Stimulated activated CD4-positive, alpha-beta T cell treated with anti-CD3 and anti-CD28 coated beads, Interleukin-1b, Interleukin-23, amount 100 ng/mL, for 1 hour (primary cell): ENCODE measurements at regions not wholly inside any gene's neighbourhood (a gene's known extent, or its start where the extent isn't known, plus 50 kb on each side); places are given as distances from the start of the nearest gene placed in this dataset.

Experiments
- DNase-seq, 2 donors: peaks; one replicate each; pipeline ENCODE4 v3.0.0-alpha.2; 2020; ENCODE audit warnings: low read depth in 2 of 2

DNA sequence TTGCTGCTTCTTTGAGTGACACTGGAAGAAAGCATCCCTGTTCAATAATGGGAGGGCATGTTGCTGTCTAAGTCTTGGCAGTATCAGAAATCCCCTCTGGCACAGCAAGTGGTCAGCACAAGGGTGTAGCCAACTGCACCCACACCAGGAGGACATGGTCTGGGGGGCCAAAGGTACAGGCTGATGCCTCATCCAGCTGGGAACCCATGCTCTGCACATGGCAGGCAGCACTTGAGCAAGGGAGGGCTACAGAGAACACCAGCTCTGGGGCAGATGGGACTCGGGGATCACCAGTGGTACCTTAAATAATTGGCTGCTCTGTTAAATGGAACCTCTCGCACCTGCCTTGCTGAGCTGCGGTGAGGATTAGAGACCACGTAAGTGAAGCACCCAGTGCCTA lies 265.2 kb downstream of the SYK start:
- DNase-seq: no peak

DNA sequence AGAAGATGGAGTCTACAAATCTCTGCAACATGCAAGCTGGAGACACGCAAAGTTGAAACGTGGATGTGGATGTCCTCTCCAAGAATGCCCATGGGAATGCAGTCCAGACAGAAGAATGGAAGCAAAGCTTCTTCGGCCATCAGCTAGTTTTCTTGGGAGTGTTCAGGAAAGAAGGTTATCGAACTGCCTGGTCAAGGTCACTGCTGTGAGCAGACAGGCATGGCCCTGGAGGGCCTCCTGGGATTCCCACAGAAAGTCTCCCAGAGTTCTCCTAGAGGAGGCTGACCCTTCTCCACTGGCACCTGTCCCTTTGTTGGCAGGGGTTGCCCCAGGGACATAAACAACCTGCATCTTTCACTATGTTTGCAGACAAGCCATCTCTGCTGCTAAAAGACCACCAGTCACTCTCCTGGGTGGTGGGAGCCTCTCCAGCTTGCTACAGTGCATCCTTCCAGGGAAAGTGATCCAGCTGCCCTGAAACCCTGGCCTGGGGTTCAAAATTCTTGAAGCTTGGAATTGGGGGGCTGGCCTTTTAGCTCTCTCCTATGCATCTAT lies 265.8 kb downstream of the SYK start:
- no peak for DNase-seq

DNA sequence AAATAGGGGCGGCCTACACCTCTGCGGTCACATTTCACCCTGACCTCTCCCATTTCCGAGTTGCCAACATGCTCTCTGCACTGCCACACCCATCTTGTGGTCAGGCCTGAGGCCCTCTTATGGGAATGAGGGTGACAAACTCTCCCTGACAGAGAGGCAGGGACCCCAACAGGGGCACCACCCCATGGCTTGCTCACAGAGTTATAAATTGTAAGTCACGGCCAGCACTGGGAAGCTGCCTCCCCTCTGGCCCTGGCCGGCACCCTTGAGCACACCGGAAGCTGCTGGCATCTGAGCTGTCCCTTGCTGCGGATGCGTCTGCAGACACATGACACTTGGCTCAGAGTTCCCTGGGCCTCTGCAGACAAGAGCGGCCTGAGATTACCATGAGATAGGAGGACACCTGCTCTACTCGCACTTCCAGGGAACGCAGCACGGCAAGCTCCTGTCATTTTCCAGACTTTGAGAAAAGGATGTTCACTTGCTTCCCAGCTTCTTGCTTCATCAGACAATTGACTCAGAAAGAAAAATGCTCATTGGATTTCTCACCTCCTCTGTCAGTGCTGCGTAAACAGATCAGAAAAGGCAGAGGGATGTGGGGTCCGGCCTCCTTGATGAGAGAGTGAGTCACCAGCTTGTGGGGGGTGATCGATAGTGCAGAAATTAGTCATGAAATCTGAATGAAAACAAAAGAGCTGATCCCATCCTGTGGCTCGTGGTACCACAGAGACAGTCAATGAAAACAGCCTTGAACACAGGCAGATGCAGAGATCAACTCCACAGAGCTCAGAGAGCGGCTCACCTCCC lies 269.8 kb downstream of the SYK start:
- peak in 1 of 2 donors; percentile 15 for DNase-seq

DNA sequence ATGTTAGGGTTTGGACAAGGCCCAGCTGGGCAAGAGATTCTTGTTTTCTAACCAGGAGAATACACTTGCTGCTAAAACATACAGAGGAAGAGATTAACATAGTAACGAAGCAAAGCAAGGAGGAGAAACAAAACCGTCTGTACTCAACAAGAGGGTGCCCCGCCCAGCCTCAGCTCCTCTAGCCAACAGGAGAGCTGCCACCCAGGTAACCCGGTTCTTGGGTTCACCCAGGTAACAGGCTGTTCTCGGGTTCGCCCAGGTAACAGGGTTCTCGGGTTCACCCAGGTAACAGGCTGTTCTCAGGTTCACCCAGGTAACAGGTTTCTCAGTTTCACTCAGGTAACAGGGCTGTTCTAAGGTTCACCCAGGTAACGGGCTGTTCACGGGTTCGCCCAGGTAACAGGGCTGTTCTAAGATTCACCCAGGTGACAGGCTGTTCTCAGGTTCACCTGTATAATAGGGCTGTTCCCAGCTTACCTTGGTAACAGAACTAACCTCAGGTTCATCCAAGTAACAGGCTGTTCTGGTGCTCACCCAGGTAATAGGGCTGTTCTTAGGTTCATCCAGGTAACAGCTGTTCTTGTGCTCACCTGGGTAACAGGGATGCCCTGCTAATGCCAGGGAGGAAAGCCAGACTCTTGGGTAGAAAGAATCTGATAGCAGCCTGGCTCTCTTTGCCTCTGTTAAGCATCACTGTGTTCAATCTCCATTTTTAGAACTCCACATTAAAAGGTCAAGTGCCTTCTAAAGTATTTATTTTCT lies 271.6 kb downstream of the SYK start:
- DNase-seq: no peak

DNA sequence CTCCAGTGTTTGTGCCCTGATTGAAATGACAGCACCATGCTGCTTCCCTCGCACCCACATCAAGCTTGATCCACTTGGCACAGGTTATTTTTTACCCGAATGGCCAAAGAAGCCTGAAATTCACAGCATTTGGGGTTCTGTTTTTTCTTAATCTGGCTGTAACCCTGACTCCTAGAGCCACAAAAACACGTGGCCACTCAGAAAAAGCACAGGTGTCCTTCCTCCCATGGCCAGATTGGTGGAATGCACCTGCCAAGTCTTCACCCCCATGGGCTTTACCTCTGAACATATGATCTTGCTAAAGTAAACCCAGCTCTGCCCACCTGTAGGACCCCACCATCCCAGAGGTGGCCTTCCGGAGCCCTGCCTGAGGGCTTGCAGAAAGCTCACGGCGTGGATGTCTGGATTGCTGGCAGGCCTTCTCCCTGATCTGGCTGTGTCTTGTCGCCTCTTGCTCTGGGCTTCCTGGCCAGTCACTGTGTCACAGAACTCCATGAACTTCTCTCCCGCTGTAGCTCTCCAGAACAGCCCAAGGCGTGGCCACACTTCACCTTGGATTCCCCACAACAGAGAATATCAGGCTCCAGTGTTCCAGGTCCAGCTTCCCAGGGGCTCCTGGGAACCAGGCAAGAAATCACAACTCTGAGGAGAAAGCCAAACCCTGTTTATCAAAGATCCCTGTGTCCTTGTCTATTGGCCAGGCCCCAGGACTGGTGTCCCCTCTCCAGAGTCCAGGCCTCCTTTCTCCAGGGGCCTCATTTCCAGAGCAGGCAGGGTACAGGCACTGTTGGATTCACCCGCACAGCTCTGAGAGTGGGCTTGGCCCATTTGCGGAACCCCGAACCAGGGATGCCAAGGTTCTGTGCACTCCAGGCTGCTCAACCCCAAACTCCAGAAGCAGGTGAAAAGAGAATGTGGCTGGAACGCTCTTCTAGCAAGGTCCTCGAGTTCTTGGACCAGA lies 272.5 kb downstream of the SYK start:
- no peak for DNase-seq

DNA sequence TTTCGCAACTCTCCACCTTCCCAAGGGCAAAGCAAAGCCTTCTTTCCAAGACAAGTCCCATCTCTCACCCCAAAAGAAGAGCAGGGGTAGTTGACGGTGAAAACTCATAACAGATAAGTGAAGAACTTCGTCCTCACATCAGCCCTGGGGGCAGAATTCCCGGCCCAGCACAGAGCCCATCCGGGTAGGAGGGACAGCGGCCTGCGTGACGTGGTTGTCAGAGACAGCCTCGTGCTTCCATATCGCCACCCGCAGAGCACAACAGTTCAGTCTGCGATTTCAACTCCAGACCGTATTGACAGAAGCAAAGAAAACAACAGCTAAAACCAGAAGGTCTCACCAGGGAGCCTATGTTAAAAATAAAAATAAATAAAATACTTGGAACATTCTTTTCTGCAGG lies 273.2 kb downstream of the SYK start:
- no peak for DNase-seq

DNA sequence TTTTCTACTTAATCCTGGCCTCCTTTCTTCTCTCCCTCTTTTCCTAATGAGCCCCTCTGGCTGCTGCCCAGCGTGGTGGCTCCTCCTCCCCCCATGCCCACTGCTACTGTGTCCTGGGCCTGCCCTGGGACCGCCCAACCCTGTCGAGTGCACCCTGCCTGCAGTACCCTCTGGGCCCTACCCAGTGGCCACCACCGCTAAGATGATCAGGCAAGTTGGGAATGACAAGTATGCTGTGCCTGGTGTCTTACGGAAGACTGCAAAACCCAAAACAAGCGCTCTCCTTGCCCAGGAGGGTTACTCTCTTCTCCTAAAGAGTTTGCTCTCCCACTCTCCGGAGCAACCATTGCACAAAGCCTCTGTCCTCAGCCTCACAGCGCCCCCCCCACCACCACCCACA lies 273.7 kb downstream of the SYK start:
- DNase-seq: no peak

DNA sequence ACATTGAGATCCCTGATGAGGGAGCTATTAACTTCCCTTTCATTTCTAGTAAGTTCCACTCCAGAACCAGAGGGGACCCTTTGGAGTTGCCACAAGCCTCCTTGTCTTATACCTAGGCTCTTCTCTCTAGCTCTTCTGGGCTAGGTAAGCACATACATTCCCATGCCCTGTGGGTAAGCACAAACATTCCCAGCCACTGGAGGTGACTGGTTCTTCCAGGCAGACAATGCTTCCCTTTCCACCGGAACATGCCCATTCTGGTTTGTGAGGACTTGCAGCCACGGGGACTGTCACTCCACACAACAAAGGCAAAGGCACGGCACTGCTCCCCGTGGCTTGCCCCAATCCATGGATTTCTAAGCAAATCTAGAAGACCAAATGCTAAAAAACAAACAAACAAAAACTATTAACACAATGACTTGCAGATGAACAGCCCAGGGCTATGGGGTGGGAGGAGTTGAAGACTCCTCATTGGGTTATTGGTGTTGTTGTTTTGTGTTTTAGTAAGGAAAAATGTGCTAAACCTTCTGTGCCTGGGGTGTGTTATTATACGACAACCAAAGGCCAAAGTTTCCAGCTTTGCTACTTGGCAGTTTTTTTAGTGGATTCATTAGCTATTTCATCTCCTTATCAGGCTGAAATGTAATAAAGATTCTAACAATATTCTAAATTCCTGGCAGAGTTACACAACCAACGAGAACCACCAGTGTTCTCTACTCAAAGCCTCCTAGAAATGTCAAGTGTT lies 276.2 kb downstream of the SYK start:
- no peak for DNase-seq

DNA sequence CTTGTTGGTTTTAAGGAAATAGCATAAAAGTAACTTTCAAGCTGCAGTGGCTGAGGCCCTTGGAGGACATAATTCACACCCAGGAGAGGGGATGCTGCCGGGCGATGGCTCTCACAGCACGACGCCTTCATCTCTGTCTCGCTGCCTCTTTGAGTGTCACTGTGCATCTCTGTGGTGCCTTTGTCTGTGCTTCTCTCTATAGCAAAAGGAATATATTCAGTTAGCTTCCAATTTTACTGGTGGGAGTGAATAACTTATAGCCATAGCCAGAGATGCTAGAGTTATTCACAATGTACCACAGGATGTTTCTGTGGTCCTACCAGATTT lies 276.7 kb downstream of the SYK start:
- DNase-seq: no peak

DNA sequence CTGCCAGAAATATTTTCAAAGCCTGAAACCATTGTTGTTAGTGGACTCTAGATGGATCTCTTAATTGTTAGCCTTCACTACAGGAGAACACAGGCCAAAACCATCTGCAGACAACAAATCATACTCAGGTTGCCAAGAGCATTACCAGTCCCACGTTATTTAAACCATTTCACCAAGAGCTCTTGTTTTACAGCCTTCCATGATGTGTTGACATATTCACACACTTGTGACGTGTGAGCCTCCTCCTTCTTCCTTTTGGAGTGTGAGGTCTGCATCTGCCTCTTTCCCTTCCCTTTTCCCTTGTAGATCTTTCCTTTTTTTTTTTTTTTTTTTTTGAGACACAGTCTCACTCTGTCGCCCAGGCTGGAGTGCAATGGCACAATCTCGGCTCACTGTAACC lies 279.0 kb downstream of the AUH start:
- DNase-seq: no peak

DNA sequence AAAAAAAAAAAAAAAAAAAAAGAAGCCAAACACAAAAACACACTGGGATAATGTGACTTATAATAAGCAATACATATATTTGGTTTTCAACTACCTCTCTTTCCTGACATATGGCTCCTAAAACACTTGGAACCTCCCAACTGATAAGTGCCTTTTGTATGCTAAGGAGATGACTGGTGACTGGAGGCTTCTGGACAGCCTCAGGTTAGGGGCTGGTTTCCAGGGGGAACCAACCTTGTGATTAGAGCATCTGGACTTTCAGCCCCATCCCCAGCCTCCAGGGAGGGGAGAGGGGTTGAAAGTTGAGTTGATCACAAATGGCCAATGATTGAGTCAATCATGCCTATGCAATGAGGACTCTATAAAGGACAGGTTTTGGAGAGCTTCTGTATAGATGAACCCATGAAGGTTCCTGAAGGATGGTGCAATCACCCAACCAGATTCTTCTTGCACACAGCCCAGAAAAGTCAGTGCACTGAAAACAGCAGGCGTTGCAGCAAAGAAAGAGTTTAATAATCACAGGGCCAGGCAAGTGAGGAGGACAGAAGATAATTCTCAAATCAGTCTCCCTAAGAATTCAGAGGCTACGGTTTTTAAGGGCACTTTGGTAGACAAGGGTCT lies 276.7 kb downstream of the AUH start:
- DNase-seq: no peak

DNA sequence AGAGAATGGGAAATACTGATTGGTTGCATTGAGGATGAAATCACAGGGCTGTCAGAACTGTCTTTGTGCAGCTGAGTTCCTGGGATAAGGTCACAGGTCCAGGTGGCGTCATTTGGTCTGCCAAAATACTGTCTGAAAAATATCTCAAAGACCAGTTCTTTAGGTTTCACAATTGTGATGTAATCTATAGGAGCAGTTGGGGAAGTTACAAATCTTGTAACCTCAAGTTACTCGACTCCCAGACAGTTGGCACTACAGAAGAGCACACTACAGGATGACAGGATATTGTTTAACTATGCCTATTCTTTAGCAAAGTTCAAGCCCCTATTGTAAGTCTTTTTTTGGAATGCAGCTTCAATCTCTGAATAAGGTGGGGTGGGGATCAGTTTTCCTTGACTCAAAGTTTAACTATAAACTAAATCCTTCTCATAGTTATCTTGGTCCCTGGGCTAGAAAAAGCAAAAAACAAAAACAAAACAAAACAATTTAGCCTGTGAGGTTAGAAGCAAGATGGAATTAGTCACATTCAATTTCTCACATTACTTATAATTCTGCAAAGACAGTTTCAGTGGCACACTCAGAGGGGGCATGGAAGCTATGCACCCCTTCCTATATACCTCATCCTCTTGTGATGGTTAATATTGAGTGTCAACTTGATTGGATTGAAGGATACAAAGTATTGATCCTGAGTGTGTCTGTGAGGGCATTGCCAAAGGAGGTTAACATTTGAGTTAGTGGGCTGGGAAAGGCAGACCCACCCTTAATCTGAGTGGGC lies 276.0 kb downstream of the AUH start:
- no peak for DNase-seq

DNA sequence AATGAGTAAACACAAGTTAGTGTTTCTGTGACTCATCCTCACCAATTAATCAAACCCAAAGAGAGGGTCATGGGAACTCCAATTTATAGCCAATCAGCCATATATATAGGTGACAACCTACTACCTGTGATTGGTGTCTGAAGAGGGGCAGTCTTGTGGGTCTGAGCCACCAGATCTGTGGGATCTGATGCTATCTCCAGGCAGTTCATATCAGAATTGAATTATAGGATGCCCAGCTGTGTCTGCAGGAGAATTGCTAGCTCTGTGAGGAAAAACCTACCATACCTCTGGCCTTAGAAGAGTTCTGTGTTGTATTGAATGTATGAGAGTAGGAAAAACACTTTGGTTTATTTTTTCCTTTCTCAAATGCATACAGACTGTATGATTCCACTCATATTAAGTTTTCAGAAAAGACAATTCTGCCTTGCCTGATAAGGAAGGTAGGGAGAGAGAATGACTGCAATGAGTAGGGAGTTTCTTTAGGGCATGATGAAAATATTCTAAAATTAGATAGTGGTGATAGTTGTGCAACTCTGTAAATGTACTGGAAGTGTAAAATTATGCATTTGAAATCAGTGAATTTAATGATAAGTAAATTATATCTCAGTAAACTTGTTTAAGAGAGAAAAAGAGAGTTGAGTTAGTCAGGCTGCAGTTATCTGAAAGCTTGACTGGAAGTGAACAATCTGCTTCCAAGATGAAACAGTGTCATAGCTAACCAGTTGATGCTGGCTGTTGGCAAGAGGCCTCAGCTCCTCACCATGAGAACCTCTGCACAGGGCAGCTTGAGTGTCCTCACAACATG lies 274.9 kb downstream of the AUH start:
- no peak for DNase-seq

DNA sequence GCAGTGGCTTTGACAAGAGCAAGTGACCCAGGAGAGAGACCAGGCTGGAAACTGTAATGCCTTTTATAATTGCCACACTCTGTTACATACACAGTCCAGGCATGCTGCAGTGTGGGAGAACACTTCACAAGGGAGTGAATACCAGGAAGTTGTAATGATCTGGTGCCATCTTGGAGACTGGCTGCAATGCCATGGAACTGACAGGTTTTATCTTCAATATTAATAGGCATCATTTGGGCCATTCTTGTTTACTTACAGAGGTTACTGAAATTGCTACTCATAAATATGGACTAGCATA lies 274.3 kb downstream of the AUH start:
- no peak for DNase-seq

DNA sequence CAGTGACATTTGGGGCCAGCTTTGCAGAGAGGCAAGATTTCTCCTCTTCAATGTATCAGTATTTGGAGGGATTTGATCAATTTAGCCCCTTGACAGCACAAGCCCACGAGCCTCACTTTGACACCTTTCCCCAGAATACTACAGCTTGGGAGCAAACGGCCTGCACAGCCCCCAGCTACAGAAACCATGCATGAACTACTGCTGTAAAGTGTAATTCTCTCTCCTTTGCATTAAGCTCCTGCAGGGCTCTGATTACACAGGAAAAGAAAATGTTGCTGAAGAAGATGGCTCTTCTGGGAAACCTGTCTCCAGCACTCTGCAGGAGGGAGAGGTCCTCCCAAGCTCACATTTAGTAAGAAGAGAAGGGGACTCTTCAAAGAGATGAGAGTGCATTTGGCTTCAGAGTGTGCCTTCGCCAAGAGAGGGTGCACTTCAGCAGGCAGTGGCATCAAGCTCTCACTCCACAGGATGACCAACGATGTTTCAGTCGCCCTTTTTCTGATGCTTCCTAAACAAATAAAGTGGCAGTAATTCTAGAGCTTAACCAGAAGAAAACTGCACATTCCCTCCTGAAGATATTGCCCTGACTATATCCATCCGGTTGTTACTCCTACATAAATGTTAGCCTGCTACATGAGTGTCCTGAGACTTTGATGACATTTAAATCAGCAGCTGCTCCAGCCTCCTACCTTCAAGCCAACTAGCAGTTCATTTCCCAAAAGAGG lies 272.2 kb downstream of the AUH start:
- no peak for DNase-seq

DNA sequence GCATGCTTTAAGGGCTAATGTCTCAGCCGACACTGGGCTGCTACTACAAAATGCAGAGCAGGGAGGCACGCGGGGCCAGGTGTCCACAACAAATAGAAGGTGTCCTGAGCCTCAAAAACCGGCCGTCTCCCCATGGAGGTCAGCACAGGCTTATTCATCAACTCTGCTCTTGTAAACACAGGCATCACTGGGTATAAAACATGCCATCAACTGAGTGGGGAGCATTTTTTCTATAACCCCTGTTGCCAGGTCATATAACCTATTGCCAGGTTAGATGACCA lies 271.6 kb downstream of the AUH start:
- no peak for DNase-seq

DNA sequence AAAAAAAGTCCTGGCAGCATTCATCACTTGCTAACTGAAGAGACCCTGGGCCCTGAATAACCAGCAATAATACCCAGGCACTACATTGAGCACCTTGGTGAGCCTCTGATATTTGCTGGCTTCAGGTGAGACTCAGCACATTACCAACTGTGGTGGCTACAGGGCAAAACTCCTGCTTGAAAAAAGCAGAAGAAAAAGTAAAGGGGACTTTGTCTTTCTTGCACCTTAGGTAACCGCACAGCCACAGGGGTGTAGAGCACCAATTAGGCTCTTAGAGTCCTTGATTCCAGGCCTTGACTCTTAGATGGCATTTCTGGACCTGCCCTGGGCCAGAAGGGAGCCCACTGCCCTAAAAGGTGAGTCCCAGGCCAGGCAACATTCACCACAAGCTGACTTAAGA lies 269.5 kb downstream of the AUH start:
- no peak for DNase-seq

DNA sequence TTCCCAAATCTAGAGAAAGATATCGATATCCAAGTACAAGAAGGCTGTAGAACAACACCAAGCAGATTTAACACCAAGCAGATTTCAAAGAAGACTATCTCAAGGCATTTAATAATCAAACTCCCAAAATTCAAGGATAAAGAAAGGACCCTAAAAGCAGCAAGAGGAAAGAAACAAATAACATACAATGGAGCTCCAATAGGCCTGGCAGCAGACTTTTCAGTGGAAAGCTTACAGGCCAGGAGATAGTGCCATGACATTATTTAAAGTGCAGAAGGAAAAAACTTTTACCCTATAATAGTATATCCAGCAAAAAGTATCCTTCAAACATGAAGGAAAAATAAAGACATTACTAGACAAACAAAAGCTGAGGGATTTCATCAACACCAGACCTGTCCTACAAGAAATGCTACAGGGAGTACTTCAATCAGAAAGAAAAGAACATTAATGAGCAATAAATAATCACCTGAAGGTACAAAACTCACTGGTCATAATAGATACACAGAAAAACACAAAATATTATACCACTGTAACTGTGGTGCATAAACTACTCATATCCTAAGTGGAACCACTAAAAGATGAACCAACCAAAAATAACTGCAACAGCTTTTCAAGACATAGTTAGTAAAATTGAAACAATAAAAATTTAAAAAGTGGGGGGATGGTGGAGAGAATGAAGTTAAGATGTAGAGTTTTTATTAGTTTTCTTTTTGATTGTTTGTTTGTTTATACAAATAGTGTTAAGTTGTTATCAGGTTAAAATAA lies 267.2 kb downstream of the AUH start:
- DNase-seq: no peak
